ENCODE measurements at regions not wholly inside any gene's neighbourhood (a gene's known extent, or its start where the extent isn't known, plus 50 kb on each side); places are given as distances from the start of the nearest gene placed in this dataset.

GRCh38 chr14:97920201-97920600, 1123.0 kb downstream of the VRK1 start:
- intact Hi-C loops (cut with DNase I, micrococcal nuclease), result no loop called here
- ATAC-seq (no peak), DNase-seq (no peak)

GRCh38 chr14:97921296-97921695, 1124.1 kb downstream of the VRK1 start:
- intact Hi-C loops (cut with DNase I, micrococcal nuclease), result no loop called here
- no peak for DNase-seq

GRCh38 chr14:97924922-97925613, 1127.9 kb downstream of the VRK1 start:
- DNase-seq (no peak), ATAC-seq (no peak)
- intact Hi-C loops (cut with DNase I, micrococcal nuclease), result no loop called here

More at GRCh38 chr14:97921296-97921695, 1124.1 kb downstream of the VRK1 start:
- ATAC-seq, result no peak

- ATAC-seq, result no peak
- DNase-seq, result no peak
- intact Hi-C loops (cut with DNase I, micrococcal nuclease), result no loop called here
Measured at GRCh38 chr14:97930166-97930565, 1133.0 kb downstream of the VRK1 start.

GRCh38 chr14:97931273-97931672, 1134.1 kb downstream of the VRK1 start:
- ATAC-seq (no peak), DNase-seq (no peak)
- intact Hi-C loops (cut with DNase I, micrococcal nuclease), result no loop called here

GRCh38 chr14:97942921-97943320, 1145.7 kb downstream of the VRK1 start:
- DNase-seq (no peak), ATAC-seq (no peak)
- intact Hi-C loops (cut with DNase I, micrococcal nuclease), result no loop called here

- DNase-seq (no peak), ATAC-seq (no peak)
- intact Hi-C loops (cut with DNase I, micrococcal nuclease), result no loop called here
Measured at GRCh38 chr14:97943619-97944018, 1146.4 kb downstream of the VRK1 start.

- intact Hi-C loops (cut with DNase I, micrococcal nuclease), result no loop called here
- ATAC-seq, result no peak
- DNase-seq, result no peak
Measured at GRCh38 chr14:97944380-97944779, 1147.2 kb downstream of the VRK1 start.

GRCh38 chr14:97945631-97946030, 1148.4 kb downstream of the VRK1 start:
- ATAC-seq, result no peak
- intact Hi-C loops (cut with DNase I, micrococcal nuclease), result no loop called here
- no peak for DNase-seq

GRCh38 chr14:97946240-97946639, 1149.1 kb downstream of the VRK1 start:
- intact Hi-C loops (cut with DNase I, micrococcal nuclease), result no loop called here
- ATAC-seq (no peak), DNase-seq (no peak)

GRCh38 chr14:97946641-97947040, 1149.5 kb downstream of the VRK1 start:
- no peak for ATAC-seq
- DNase-seq, result no peak
- intact Hi-C loops (cut with DNase I, micrococcal nuclease), result no loop called here

- DNase-seq (no peak), ATAC-seq (no peak)
- intact Hi-C loops (cut with DNase I, micrococcal nuclease), result no loop called here
Measured at GRCh38 chr14:97948841-97949240, 1151.7 kb downstream of the VRK1 start.

GRCh38 chr14:97956581-97957340, 1159.6 kb downstream of the VRK1 start:
- intact Hi-C loops (cut with DNase I, micrococcal nuclease), result no loop called here
- ATAC-seq (no peak), DNase-seq (no peak)

GRCh38 chr14:97959251-97959650, 1162.1 kb downstream of the VRK1 start:
- ATAC-seq (no peak), DNase-seq (no peak)
- intact Hi-C loops (cut with DNase I, micrococcal nuclease), result no loop called here

GRCh38 chr14:97960436-97960835, 1163.3 kb downstream of the VRK1 start:
- intact Hi-C loops (cut with DNase I, micrococcal nuclease), result no loop called here
- ATAC-seq (no peak), DNase-seq (no peak)

- DNase-seq (no peak), ATAC-seq (no peak)
- intact Hi-C loops (cut with DNase I, micrococcal nuclease), result no loop called here
Measured at GRCh38 chr14:97970222-97970621, 1173.0 kb downstream of the VRK1 start.

GRCh38 chr14:97975216-97975615, 1178.0 kb downstream of the VRK1 start:
- intact Hi-C loops (cut with DNase I, micrococcal nuclease), result no loop called here
- DNase-seq (no peak), ATAC-seq (no peak)

- ATAC-seq (no peak), DNase-seq (no peak)
- intact Hi-C loops (cut with DNase I, micrococcal nuclease), result no loop called here
Measured at GRCh38 chr14:97975962-97976361, 1178.8 kb downstream of the VRK1 start.

GRCh38 chr14:97976861-97977260, 1179.7 kb downstream of the VRK1 start:
- peak; percentile 68 to 75 for DNase-seq
- ATAC-seq, result peak; percentile 84
- intact Hi-C loops (cut with DNase I, micrococcal nuclease), result no loop called here

- peak; percentile 83 for ATAC-seq
- intact Hi-C loops (cut with DNase I, micrococcal nuclease), result no loop called here
- peak; percentile 72 to 83 for DNase-seq
Measured at GRCh38 chr14:97977651-97978261, 1180.6 kb downstream of the VRK1 start.
